GM21528 (cell line): ENCODE measurements at regions not wholly inside any gene's neighbourhood (a gene's known extent, or its start where the extent isn't known, plus 50 kb on each side); places are given as distances from the start of the nearest gene placed in this dataset.

Experiments used
- ATAC-seq: cut with Tn5 transposase; IDR thresholded peaks from one replicate; pipeline ENCODE4 v1.9.1; 2021; ENCODE audit warnings: mild to moderate bottlenecking, moderate library complexity; ENCODE audit not compliant: unreplicated experiment, low FRiP score

- no peak for ATAC-seq
Observed at GRCh38 chr9:106621313-106622163, 241.4 kb upstream of the ZNF462 start.

GRCh38 chr9:106622164-106622487 lies 240.8 kb upstream of the ZNF462 start:
- no peak for ATAC-seq

- ATAC-seq: no peak
Observed at GRCh38 chr9:106623558-106623957, 239.4 kb upstream of the ZNF462 start.

GRCh38 chr9:106625259-106625789 lies 237.6 kb upstream of the ZNF462 start:
- ATAC-seq: no peak

GRCh38 chr9:106626936-106627335 lies 236.0 kb upstream of the ZNF462 start:
- no peak for ATAC-seq

- ATAC-seq: no peak
Observed at GRCh38 chr9:106632621-106633020, 230.3 kb upstream of the ZNF462 start.

GRCh38 chr9:106634183-106634582 lies 228.8 kb upstream of the ZNF462 start:
- no peak for ATAC-seq

- ATAC-seq: no peak
Observed at GRCh38 chr9:106634641-106635040, 228.3 kb upstream of the ZNF462 start.

- no peak for ATAC-seq
Observed at GRCh38 chr9:106637486-106637885, 225.5 kb upstream of the ZNF462 start.

- no peak for ATAC-seq
Observed at GRCh38 chr9:106639873-106640568, 222.9 kb upstream of the ZNF462 start.

GRCh38 chr9:106643211-106643930 lies 219.6 kb upstream of the ZNF462 start:
- no peak for ATAC-seq

GRCh38 chr9:106644661-106645060 lies 218.3 kb upstream of the ZNF462 start:
- no peak for ATAC-seq

GRCh38 chr9:106648799-106649198 lies 214.2 kb upstream of the ZNF462 start:
- ATAC-seq: no peak

GRCh38 chr9:106649664-106650063 lies 213.3 kb upstream of the ZNF462 start:
- ATAC-seq: no peak

- no peak for ATAC-seq
Observed at GRCh38 chr9:106653213-106653612, 209.8 kb upstream of the ZNF462 start.

GRCh38 chr9:106655966-106656365 lies 207.0 kb upstream of the ZNF462 start:
- ATAC-seq: no peak

GRCh38 chr9:106657926-106658325 lies 205.0 kb upstream of the ZNF462 start:
- ATAC-seq: no peak

- ATAC-seq: no peak
Observed at GRCh38 chr9:106668534-106668933, 194.4 kb upstream of the ZNF462 start.

GRCh38 chr9:106669835-106670234 lies 193.1 kb upstream of the ZNF462 start:
- ATAC-seq: no peak

- ATAC-seq: no peak
Observed at GRCh38 chr9:106670418-106670817, 192.5 kb upstream of the ZNF462 start.

- no peak for ATAC-seq
Observed at GRCh38 chr9:106675780-106676179, 187.2 kb upstream of the ZNF462 start.
